ENCODE measurements at regions not wholly inside any gene's neighbourhood (a gene's known extent, or its start where the extent isn't known, plus 50 kb on each side); places are given as distances from the start of the nearest gene placed in this dataset.

GRCh38 chr2:14261771-14262170, 370.7 kb upstream of the LRATD1 start:
- H3K36me3 ChIP-seq, result no peaks in the 10 kb centered on the region
- DNase-seq, result no peak
- no peak overlapping the region for H3K4me3 ChIP-seq
- no peaks in the 10 kb centered on the region for H3K27me3 ChIP-seq (ENCODE audit: low read depth)
- H3K9me3 ChIP-seq (replicated peaks), result no peaks in the 10 kb centered on the region
- H3K4me1 ChIP-seq, result no peaks in the 10 kb centered on the region
- H3K27ac ChIP-seq (replicated peaks), result no peak overlapping the region
- intact Hi-C loops (cut with micrococcal nuclease), result no loop called here
- TF ChIP-seq, protein P1, sequence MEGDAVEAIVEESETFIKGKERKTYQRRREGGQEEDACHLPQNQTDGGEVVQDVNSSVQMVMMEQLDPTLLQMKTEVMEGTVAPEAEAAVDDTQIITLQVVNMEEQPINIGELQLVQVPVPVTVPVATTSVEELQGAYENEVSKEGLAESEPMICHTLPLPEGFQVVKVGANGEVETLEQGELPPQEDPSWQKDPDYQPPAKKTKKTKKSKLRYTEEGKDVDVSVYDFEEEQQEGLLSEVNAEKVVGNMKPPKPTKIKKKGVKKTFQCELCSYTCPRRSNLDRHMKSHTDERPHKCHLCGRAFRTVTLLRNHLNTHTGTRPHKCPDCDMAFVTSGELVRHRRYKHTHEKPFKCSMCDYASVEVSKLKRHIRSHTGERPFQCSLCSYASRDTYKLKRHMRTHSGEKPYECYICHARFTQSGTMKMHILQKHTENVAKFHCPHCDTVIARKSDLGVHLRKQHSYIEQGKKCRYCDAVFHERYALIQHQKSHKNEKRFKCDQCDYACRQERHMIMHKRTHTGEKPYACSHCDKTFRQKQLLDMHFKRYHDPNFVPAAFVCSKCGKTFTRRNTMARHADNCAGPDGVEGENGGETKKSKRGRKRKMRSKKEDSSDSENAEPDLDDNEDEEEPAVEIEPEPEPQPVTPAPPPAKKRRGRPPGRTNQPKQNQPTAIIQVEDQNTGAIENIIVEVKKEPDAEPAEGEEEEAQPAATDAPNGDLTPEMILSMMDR (IDR thresholded peaks at IDR 0.05; ENCODE audit: borderline replicate concordance), result no peak

GRCh38 chr2:14263053-14263452, 369.5 kb upstream of the LRATD1 start:
- Histone ChIP-seq H3K9me3 (replicated peaks) (no peaks in the 10 kb centered on the region), H3K4me1 (no peaks in the 10 kb centered on the region), H3K27me3 (ENCODE audit: low read depth) (no peaks in the 10 kb centered on the region), H3K4me3 (no peak overlapping the region), H3K27ac (replicated peaks) (no peak overlapping the region), H3K36me3 (no peaks in the 10 kb centered on the region)
- no peak for DNase-seq
- TF ChIP-seq, protein P1 (IDR thresholded peaks at IDR 0.05; ENCODE audit: borderline replicate concordance), result no peak
- intact Hi-C loops (cut with micrococcal nuclease), result no loop called here

DNA sequence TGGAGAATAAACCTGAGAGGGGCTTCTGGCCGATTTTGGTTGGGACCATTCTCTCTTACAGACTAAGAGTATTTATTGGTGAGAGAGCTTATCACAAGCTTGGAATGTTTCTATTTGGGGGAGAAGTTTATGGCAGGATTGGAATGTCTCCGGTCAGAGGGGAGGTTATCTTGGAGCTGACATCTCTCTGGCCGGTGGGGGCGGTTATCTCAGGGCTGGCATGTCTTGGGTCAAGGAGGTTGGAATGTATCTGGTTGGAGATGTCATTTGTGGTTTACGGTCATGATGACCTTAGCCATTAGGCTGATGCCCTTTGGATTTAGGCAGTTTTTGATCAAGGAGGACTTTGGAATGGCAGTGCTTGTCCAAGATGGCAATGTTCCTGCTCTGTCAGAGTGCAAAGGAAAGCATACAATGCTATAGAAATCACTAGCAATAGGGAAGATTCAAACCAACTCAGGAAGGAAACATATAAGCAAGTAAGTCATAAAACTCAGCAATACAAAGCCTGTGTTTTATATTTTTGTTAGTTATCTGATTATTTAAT, 362.4 kb upstream of the LRATD1 start:
- TF ChIP-seq, protein P1 (IDR thresholded peaks at IDR 0.05; ENCODE audit: borderline replicate concordance), result no peak
- H3K36me3 ChIP-seq, result no peaks in the 10 kb centered on the region
- H3K4me3 ChIP-seq, result no peak overlapping the region
- H3K27ac ChIP-seq (replicated peaks), result no peak overlapping the region
- H3K4me1 ChIP-seq, result no peaks in the 10 kb centered on the region
- H3K9me3 ChIP-seq (replicated peaks), result no peaks in the 10 kb centered on the region
- intact Hi-C loops (cut with micrococcal nuclease), result no loop called here
- no peaks in the 10 kb centered on the region for H3K27me3 ChIP-seq (ENCODE audit: low read depth)
- no peak for DNase-seq

DNA sequence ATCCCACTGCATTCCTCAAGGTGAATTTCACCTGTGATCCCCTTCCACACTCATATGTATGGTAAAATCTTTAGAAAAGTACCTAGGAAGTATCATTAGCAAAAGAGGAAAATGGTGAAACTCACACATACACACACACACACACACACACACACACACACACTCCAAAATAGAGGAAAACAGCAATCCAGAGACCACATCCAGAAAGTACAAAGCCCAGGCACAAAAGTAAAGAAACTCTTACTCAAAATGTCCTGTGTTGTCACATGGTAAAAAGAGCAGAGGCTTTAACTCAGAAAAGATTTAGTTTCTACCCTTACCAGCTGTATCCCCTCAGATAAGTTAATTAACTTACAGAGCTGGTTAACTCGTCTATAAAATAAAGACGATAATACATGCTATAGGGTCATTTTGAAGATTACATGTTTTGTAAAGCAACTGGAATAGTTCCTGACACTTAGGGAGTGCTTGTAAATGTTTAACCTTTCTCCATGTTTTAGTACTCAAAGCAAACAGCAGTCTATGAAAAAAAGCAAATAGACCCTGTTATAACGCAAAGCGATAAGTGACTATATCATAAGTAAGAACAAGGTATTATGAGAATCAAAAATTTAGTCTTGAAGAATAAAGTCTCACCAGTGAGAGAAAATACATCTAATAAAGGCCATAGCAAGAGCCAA, 360.0 kb upstream of the LRATD1 start:
- TF ChIP-seq, protein P1 (IDR thresholded peaks at IDR 0.05; ENCODE audit: borderline replicate concordance), result no peak
- intact Hi-C loops (cut with micrococcal nuclease), result no loop called here
- Histone ChIP-seq H3K9me3 (replicated peaks) (peaks cover 17% of the 10 kb centered on the region), H3K27ac (replicated peaks) (no peak overlapping the region), H3K4me1 (no peaks in the 10 kb centered on the region), H3K27me3 (ENCODE audit: low read depth) (no peaks in the 10 kb centered on the region), H3K36me3 (no peaks in the 10 kb centered on the region), H3K4me3 (no peak overlapping the region)
- DNase-seq, result no peak

- H3K4me3 ChIP-seq, result no peak overlapping the region
- H3K27me3 ChIP-seq (ENCODE audit: low read depth), result no peaks in the 10 kb centered on the region
- DNase-seq, result no peak
- no peaks in the 10 kb centered on the region for H3K4me1 ChIP-seq
- H3K27ac ChIP-seq (replicated peaks), result no peak overlapping the region
- peaks cover 28% of the 10 kb centered on the region for H3K9me3 ChIP-seq (replicated peaks)
- TF ChIP-seq, protein P1 (IDR thresholded peaks at IDR 0.05; ENCODE audit: borderline replicate concordance), result no peak
- intact Hi-C loops (cut with micrococcal nuclease), result no loop called here
- H3K36me3 ChIP-seq, result no peaks in the 10 kb centered on the region
These were observed 358.9 kb upstream of the LRATD1 start for GRCh38 chr2:14273650-14274049.

Measured in left ventricle myocardium inferior (tissue), 1 donor.